Astrocyte (in vitro differentiated cells and primary cell): ENCODE measurements at regions not wholly inside any gene's neighbourhood (a gene's known extent, or its start where the extent isn't known, plus 50 kb on each side); places are given as distances from the start of the nearest gene placed in this dataset.

Experiments used
- DNase-seq: peaks from one replicate; pipeline ENCODE4 v3.0.0-alpha.2; 2010; ENCODE audit warnings: low read depth
- FAIRE-seq: peaks from 2 replicates; lab custom pipeline; 2011; peaks lifted over from hg19 to GRCh38; lab: Jason Lieb, UNC
- H2AFZ ChIP-seq: 2 replicates; pipeline ENCODE4 v1.6.0; 2012; ENCODE audit warnings: low read depth, low read length, inconsistent platforms
- H3K27ac ChIP-seq: 2 replicates; pipeline ENCODE4 v1.5.1; 2011; ENCODE audit warnings: low read depth, low read length, inconsistent platforms
- H3K27me3 ChIP-seq: 2 replicates; pipeline ENCODE4 v1.6.0; 2011; ENCODE audit warnings: low read length, inconsistent platforms; ENCODE audit not compliant: insufficient read depth
- H3K36me3 ChIP-seq: 2 replicates; pipeline ENCODE4 v1.5.1; 2011; ENCODE audit warnings: low read length, inconsistent platforms; ENCODE audit not compliant: insufficient read depth
- H3K4me1 ChIP-seq: 2 replicates; pipeline ENCODE4 v1.5.1; 2011; ENCODE audit warnings: low read length, inconsistent platforms; ENCODE audit not compliant: insufficient read depth
- H3K4me2 ChIP-seq: 2 replicates; pipeline ENCODE4 v1.6.0; 2012; ENCODE audit warnings: low read length, inconsistent platforms
- H3K4me3 ChIP-seq: 2 replicates; pipeline ENCODE4 v1.5.1; 2011; ENCODE audit warnings: low read depth, mild to moderate bottlenecking, low read length, inconsistent platforms; ENCODE audit not compliant: insufficient read depth
- H3K79me2 ChIP-seq: 2 replicates; pipeline ENCODE4 v1.6.0; 2012; ENCODE audit warnings: mild to moderate bottlenecking, low read length, inconsistent platforms; ENCODE audit not compliant: insufficient read depth
- H3K9ac ChIP-seq: 2 replicates; pipeline ENCODE4 v1.6.0; 2012; ENCODE audit warnings: mild to moderate bottlenecking, low read length, inconsistent platforms
- H3K9me3 ChIP-seq: 2 replicates; pipeline ENCODE4 v1.5.1; 2012; ENCODE audit warnings: low read depth, mild to moderate bottlenecking, low read length, inconsistent platforms; ENCODE audit not compliant: insufficient read depth
- H4K20me1 ChIP-seq: 2 replicates; pipeline ENCODE4 v1.6.0; 2012; ENCODE audit warnings: low read length, inconsistent platforms; ENCODE audit not compliant: insufficient read depth
- H3K27ac Mint-ChIP-seq: one replicate; pipeline ENCODE4 v1.8.0; 2021; ENCODE audit warnings: mild to moderate bottlenecking, mixed read lengths; ENCODE audit not compliant: unreplicated experiment
- H3K27me3 Mint-ChIP-seq: one replicate; pipeline ENCODE4 v1.8.0; 2021; ENCODE audit warnings: low read depth, mixed read lengths; ENCODE audit not compliant: unreplicated experiment
- H3K36me3 Mint-ChIP-seq: one replicate; pipeline ENCODE4 v1.8.0; 2021; ENCODE audit warnings: low read depth, mixed read lengths; ENCODE audit not compliant: unreplicated experiment
- H3K4me1 Mint-ChIP-seq: one replicate; pipeline ENCODE4 v1.8.0; 2021; ENCODE audit warnings: low read depth, mixed read lengths; ENCODE audit not compliant: unreplicated experiment
- H3K4me3 Mint-ChIP-seq: one replicate; pipeline ENCODE4 v1.8.0; 2021; ENCODE audit warnings: mild to moderate bottlenecking, moderate library complexity, mixed read lengths; ENCODE audit not compliant: unreplicated experiment
- H3K9me3 Mint-ChIP-seq: one replicate; pipeline ENCODE4 v1.8.0; 2021; ENCODE audit warnings: mild to moderate bottlenecking, mixed read lengths; ENCODE audit not compliant: unreplicated experiment
- CTCF ChIP-seq: IDR thresholded peaks from 2 replicates; pipeline ENCODE4 v1.5.1; 2011; ENCODE audit warnings: low read depth, mild to moderate bottlenecking, inconsistent platforms, low read length, moderate library complexity; ENCODE audit not compliant: insufficient read depth
- EZH2 ChIP-seq: IDR thresholded peaks from 2 replicates; pipeline ENCODE4 v1.6.1; 2012; ENCODE audit warnings: mild to moderate bottlenecking, low read length, inconsistent platforms; ENCODE audit not compliant: insufficient read depth

DNA sequence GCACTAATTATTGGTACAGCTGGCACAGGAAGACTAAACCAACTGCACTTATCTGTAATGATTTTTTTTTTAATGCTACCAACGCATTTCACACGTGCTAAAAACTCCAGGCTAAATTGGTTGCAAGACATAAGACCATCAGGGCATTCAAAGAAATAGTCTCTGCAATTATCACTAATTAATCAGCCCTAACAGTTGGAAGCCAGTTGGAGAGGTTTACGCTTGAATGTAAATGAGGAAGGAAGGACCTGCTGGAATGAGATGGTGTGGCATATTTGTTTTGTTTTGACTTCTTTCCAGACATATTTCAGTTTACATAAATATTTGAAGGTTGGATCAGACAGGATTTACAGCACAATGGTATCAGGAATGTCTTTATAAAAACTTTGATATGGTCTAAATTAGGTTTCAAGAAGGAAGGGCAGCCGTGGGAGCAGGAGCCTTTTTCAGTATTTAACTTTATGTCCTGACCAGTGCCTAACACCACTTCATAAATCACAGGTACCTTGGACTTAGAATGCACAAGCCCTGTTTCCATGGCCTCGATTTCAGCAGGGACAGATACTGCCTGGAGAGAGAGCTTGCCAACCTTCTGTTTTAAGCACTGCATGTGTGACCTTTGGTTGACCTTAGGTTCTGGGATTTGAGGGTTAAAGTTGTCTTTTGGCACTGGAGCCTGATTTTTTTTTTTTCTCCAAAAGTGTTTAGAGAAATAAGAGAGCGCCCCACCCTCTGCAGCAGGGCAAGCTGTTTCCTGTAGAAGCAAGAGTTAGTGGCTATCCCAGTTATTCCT, 199.8 kb upstream of the MAP3K1 start:
- H3K27me3 ChIP-seq: no peaks in the 10 kb centered on the region
- FAIRE-seq (no peak), DNase-seq (no peak)
- no peaks in the 10 kb centered on the region for H4K20me1 ChIP-seq
- H3K79me2 ChIP-seq: no peaks in the 10 kb centered on the region
- no peak overlapping the region for H3K9ac ChIP-seq
- no peak overlapping the region for H3K4me3 ChIP-seq
- no peaks in the 10 kb centered on the region for H3K36me3 ChIP-seq
- no peak overlapping the region for H3K4me2 ChIP-seq
- H3K36me3 Mint-ChIP-seq: peaks cover 4% of the 10 kb centered on the region
- H3K4me1 ChIP-seq: no peaks in the 10 kb centered on the region
- peaks cover 3% of the 10 kb centered on the region for H3K4me1 Mint-ChIP-seq
- no peak overlapping the region for H3K27ac ChIP-seq
- no peak overlapping the region for H3K27ac Mint-ChIP-seq
- TF ChIP-seq EZH2 (no peak), CTCF (no peak)
- peaks cover 23% of the 10 kb centered on the region for H3K9me3 Mint-ChIP-seq
- H3K9me3 ChIP-seq: peaks cover 9% of the 10 kb centered on the region
- no peak overlapping the region for H2AFZ ChIP-seq
- peaks cover 2% of the 10 kb centered on the region for H3K27me3 Mint-ChIP-seq
- no peak overlapping the region for H3K4me3 Mint-ChIP-seq

- Mint-ChIP-seq H3K9me3 (peaks cover 16% of the 10 kb centered on the region), H3K27me3 (peaks cover 2% of the 10 kb centered on the region), H3K36me3 (no peaks in the 10 kb centered on the region), H3K4me3 (no peak overlapping the region), H3K4me1 (peaks cover 16% of the 10 kb centered on the region), H3K27ac (no peak overlapping the region)
- H3K27ac ChIP-seq: no peak overlapping the region
- H3K4me3 ChIP-seq: no peak overlapping the region
- H3K9me3 ChIP-seq: peaks cover 4% of the 10 kb centered on the region
- no peak overlapping the region for H3K9ac ChIP-seq
- H3K4me1 ChIP-seq: peaks cover 5% of the 10 kb centered on the region
- H3K27me3 ChIP-seq: no peaks in the 10 kb centered on the region
- no peaks in the 10 kb centered on the region for H3K36me3 ChIP-seq
- no peaks in the 10 kb centered on the region for H4K20me1 ChIP-seq
- no peak overlapping the region for H3K4me2 ChIP-seq
- TF ChIP-seq EZH2: no peak
- no peak for TF ChIP-seq CTCF
- FAIRE-seq (no peak), DNase-seq (no peak)
- H2AFZ ChIP-seq: no peak overlapping the region
- no peaks in the 10 kb centered on the region for H3K79me2 ChIP-seq
These were observed 202.6 kb upstream of the MAP3K1 start for GRCh38 chr5:56612759-56613158.

GRCh38 chr5:56612353-56612752, 203.0 kb upstream of the MAP3K1 start:
- Mint-ChIP-seq H3K27ac (no peak overlapping the region), H3K4me3 (no peak overlapping the region), H3K4me1 (peaks cover 20% of the 10 kb centered on the region), H3K36me3 (no peaks in the 10 kb centered on the region), H3K27me3 (peaks cover 2% of the 10 kb centered on the region), H3K9me3 (peaks cover 14% of the 10 kb centered on the region)
- H3K4me3 ChIP-seq: no peak overlapping the region
- no peaks in the 10 kb centered on the region for H3K79me2 ChIP-seq
- TF ChIP-seq CTCF (no peak), EZH2 (no peak)
- H2AFZ ChIP-seq: no peak overlapping the region
- H4K20me1 ChIP-seq: no peaks in the 10 kb centered on the region
- no peaks in the 10 kb centered on the region for H3K36me3 ChIP-seq
- H3K9ac ChIP-seq: no peak overlapping the region
- no peak overlapping the region for H3K27ac ChIP-seq
- DNase-seq (no peak), FAIRE-seq (no peak)
- no peaks in the 10 kb centered on the region for H3K27me3 ChIP-seq
- H3K4me2 ChIP-seq: no peak overlapping the region
- H3K4me1 ChIP-seq: peaks cover 9% of the 10 kb centered on the region
- H3K9me3 ChIP-seq: peaks cover under 1% of the 10 kb centered on the region
